H9 (cell line): ENCODE measurements at regions not wholly inside any gene's neighbourhood (a gene's known extent, or its start where the extent isn't known, plus 50 kb on each side); places are given as distances from the start of the nearest gene placed in this dataset.

Source experiments
- DNase-seq: peaks from one replicate; pipeline ENCODE4 v3.0.0-alpha.2; 2017
- H2AFZ ChIP-seq: one replicate; pipeline ENCODE4 v1.6.1; 2013; ENCODE audit warnings: mild to moderate bottlenecking, low read length, control low read depth, moderate library complexity
- H2AK5ac ChIP-seq: 2 replicates; pipeline ENCODE4 v1.6.1; 2013; ENCODE audit warnings: low read length, control low read depth, mixed read lengths; ENCODE audit not compliant: insufficient read length
- H2BK120ac ChIP-seq: one replicate; pipeline ENCODE4 v1.6.1; 2013; ENCODE audit warnings: low read depth, mild to moderate bottlenecking, low read length, control low read depth, inconsistent platforms; ENCODE audit not compliant: poor library complexity, severe bottlenecking
- H2BK12ac ChIP-seq: 2 replicates; pipeline ENCODE4 v1.6.1; 2013; ENCODE audit warnings: low read length, control low read depth, mixed read lengths, low read depth; ENCODE audit not compliant: insufficient read length
- H2BK15ac ChIP-seq: 2 replicates; pipeline ENCODE4 v1.6.1; 2013; ENCODE audit warnings: low read depth, low read length, control low read depth
- H2BK20ac ChIP-seq: one replicate; pipeline ENCODE4 v1.6.1; 2013; ENCODE audit warnings: low read depth, mild to moderate bottlenecking, low read length, control low read depth, inconsistent platforms; ENCODE audit not compliant: poor library complexity, severe bottlenecking
- H2BK5ac ChIP-seq: 2 replicates; pipeline ENCODE4 v1.6.1; 2013; ENCODE audit warnings: low read length, control low read depth, mixed read lengths; ENCODE audit not compliant: insufficient read length
- H3K14ac ChIP-seq: 2 replicates; pipeline ENCODE4 v1.6.1; 2013; ENCODE audit warnings: low read length, control low read depth; ENCODE audit not compliant: insufficient read depth
- H3K18ac ChIP-seq: 2 replicates; pipeline ENCODE4 v1.6.1; 2013; ENCODE audit warnings: low read depth, mild to moderate bottlenecking, mixed read lengths, low read length, control low read depth; ENCODE audit not compliant: insufficient read length
- H3K23ac ChIP-seq: 2 replicates; pipeline ENCODE4 v1.6.1; 2013; ENCODE audit warnings: low read length, control low read depth, mixed read lengths, low read depth; ENCODE audit not compliant: insufficient read length
- H3K23me2 ChIP-seq: 2 replicates; pipeline ENCODE4 v1.6.1; 2013; ENCODE audit warnings: low read depth, mild to moderate bottlenecking, mixed read lengths, low read length, control low read depth; ENCODE audit not compliant: insufficient read length, poor library complexity, severe bottlenecking
- H3K27ac ChIP-seq: 2 replicates; pipeline ENCODE4 v1.5.1; 2013; ENCODE audit warnings: low read length, control low read depth, mixed read lengths, low read depth; ENCODE audit not compliant: insufficient read length
- H3K27me3 ChIP-seq: 2 replicates; pipeline ENCODE4 v1.6.1; 2013; ENCODE audit warnings: low read length, control low read depth, inconsistent platforms; ENCODE audit not compliant: insufficient read depth
- H3K4ac ChIP-seq: 2 replicates; pipeline ENCODE4 v1.6.1; 2013; ENCODE audit warnings: low read depth, mild to moderate bottlenecking, control low read depth, inconsistent platforms, low read length, moderate library complexity
- H3K4me1 ChIP-seq: 2 replicates; pipeline ENCODE4 v1.6.1; 2013; ENCODE audit warnings: low read length, control low read depth, inconsistent platforms; ENCODE audit not compliant: insufficient read depth
- H3K4me2 ChIP-seq: 2 replicates; pipeline ENCODE4 v1.6.1; 2013; ENCODE audit warnings: low read length, control low read depth, mixed read lengths; ENCODE audit not compliant: insufficient read length, insufficient read depth
- H3K56ac ChIP-seq: 2 replicates; pipeline ENCODE4 v1.6.1; 2013; ENCODE audit warnings: low read depth, mild to moderate bottlenecking, mixed read lengths, low read length, control low read depth; ENCODE audit not compliant: insufficient read length
- H3K79me1 ChIP-seq: 2 replicates; pipeline ENCODE4 v1.6.1; 2013; ENCODE audit warnings: low read depth, mild to moderate bottlenecking, moderate library complexity, low read length, control low read depth, inconsistent platforms; ENCODE audit not compliant: insufficient read depth, poor library complexity, severe bottlenecking
- H3K79me2 ChIP-seq: 2 replicates; pipeline ENCODE4 v1.6.1; 2013; ENCODE audit warnings: low read length, control low read depth, inconsistent platforms; ENCODE audit not compliant: insufficient read depth
- H3K9ac ChIP-seq: 2 replicates; pipeline ENCODE4 v1.6.1; 2013; ENCODE audit warnings: low read length, control low read depth, mixed read lengths; ENCODE audit not compliant: insufficient read length; ENCODE audit errors: extremely low read depth
- H3K9me3 ChIP-seq: one replicate; pipeline ENCODE4 v1.6.1; 2013; ENCODE audit warnings: low read depth, low read length, inconsistent platforms; ENCODE audit not compliant: control insufficient read depth
- H3T11ph ChIP-seq: one replicate; pipeline ENCODE4 v1.6.1; 2013; ENCODE audit warnings: mild to moderate bottlenecking, low read length, control low read depth, inconsistent platforms
- H4K20me1 ChIP-seq: one replicate; pipeline ENCODE4 v1.6.1; 2013; ENCODE audit not compliant: control insufficient read depth, insufficient read length, insufficient read depth
- H4K5ac ChIP-seq: 2 replicates; pipeline ENCODE4 v1.6.1; 2013; ENCODE audit warnings: low read depth, mild to moderate bottlenecking, mixed read lengths, low read length, control low read depth; ENCODE audit not compliant: insufficient read length
- H4K8ac ChIP-seq: replicated peaks from 2 replicates; pipeline ENCODE4 v1.6.1; 2013; ENCODE audit warnings: low read length, control low read depth, mixed read lengths, low read depth; ENCODE audit not compliant: insufficient read length
- H4K91ac ChIP-seq: 2 replicates; pipeline ENCODE4 v1.6.1; 2013; ENCODE audit warnings: low read depth, mild to moderate bottlenecking, moderate library complexity, mixed read lengths, low read length, control low read depth; ENCODE audit not compliant: insufficient read length
- H3K27ac Mint-ChIP-seq, 3 experiments: 2 replicates in 2 of 3; 3 replicates in 1 of 3; pipeline ENCODE4 v1.8.0; 2020 to 2021; ENCODE audit warnings: mixed read lengths in 3 of 3, mild to moderate bottlenecking in 1 of 3, moderate library complexity in 1 of 3
- H3K27me3 Mint-ChIP-seq: 2 replicates; pipeline ENCODE4 v1.8.0; 2021; ENCODE audit warnings: low read depth, mild to moderate bottlenecking, moderate library complexity, mixed read lengths
- H3K36me3 Mint-ChIP-seq, 3 experiments: 2 replicates in 2 of 3; 3 replicates in 1 of 3; pipeline ENCODE4 v1.8.0; 2020 to 2021; ENCODE audit warnings: low read depth in 3 of 3, mixed read lengths in 3 of 3; ENCODE audit not compliant: insufficient read depth in 1 of 3
- H3K4me1 Mint-ChIP-seq, 2 experiments: 2 replicates each; pipeline ENCODE4 v1.8.0; 2020; ENCODE audit warnings: mixed read lengths in 2 of 2
- H3K4me3 Mint-ChIP-seq, 2 experiments: 2 replicates in 1 of 2; 3 replicates in 1 of 2; pipeline ENCODE4 v1.8.0; 2020 to 2021; ENCODE audit warnings: mild to moderate bottlenecking in 2 of 2, mixed read lengths in 2 of 2, moderate library complexity in 1 of 2
- H3K9me3 Mint-ChIP-seq, 2 experiments: 2 replicates in 1 of 2; 3 replicates in 1 of 2; pipeline ENCODE4 v1.8.0; 2020; ENCODE audit warnings: mild to moderate bottlenecking in 2 of 2, mixed read lengths in 2 of 2, moderate library complexity in 1 of 2
- CTCF ChIP-seq: fragments of 200-600 bp; sonication (generic); conservative IDR thresholded peaks from 3 replicates; pipeline ENCODE4 v1.8.0; 2021; ENCODE audit warnings: antibody characterized with exemption, mild to moderate bottlenecking
- WGBS: extraction: QIAGEN DNeasy Blood & Tissue Kit; methylation state at CpG from one replicate; pipeline ENCODE4 v1.1.7; 2013; ENCODE audit warnings: missing lambda C conversion rate, low lambda C conversion rate, mixed read lengths; ENCODE audit not compliant: insufficient read length; ENCODE audit errors: extremely low coverage; 5-methylcytosine and 5-hydroxymethylcytosine counted together

GRCh38 chr1:215358356-215358755, 208.7 kb upstream of the KCTD3 start:
- Mint-ChIP-seq H3K27me3 (no peaks in the 10 kb centered on the region), H3K4me1 (no peaks in the 10 kb centered on the region), H3K4me3 (no peak overlapping the region), H3K36me3 (no peaks in the 10 kb centered on the region), H3K27ac (no peak overlapping the region), H3K9me3 (no peaks in the 10 kb centered on the region)
- Histone ChIP-seq H3K79me1 (no peaks in the 10 kb centered on the region), H3K23ac (no peak overlapping the region), H4K91ac (no peak overlapping the region), H3K9me3 (no peaks in the 10 kb centered on the region), H2BK12ac (no peak overlapping the region), H3K4me2 (no peak overlapping the region), H3K14ac (no peak overlapping the region; the same call in 1 of the 2 replicates), H4K5ac (no peak overlapping the region), H3K56ac (no peak overlapping the region), H3K4ac (no peak overlapping the region), H2AFZ (no peak overlapping the region), H3K23me2 (no peaks in the 10 kb centered on the region), H3K9ac (no peak overlapping the region), H2BK15ac (no peak overlapping the region), H3K27ac (no peak overlapping the region), H2BK5ac (no peak overlapping the region), H4K20me1 (no peaks in the 10 kb centered on the region), H3T11ph (no peak overlapping the region), H2BK120ac (no peak overlapping the region), H4K8ac (no peak overlapping the region), H3K18ac (no peak overlapping the region), H3K27me3 (no peaks in the 10 kb centered on the region), H3K4me1 (no peaks in the 10 kb centered on the region), H2BK20ac (no peak overlapping the region), H2AK5ac (no peak overlapping the region), H3K79me2 (no peaks in the 10 kb centered on the region)
- DNase-seq: no peak
- no peak for TF ChIP-seq CTCF
- no CpG with 5 or more reads among the region's 1 CpG for WGBS
